WTC11 (cell line): ENCODE measurements at regions not wholly inside any gene's neighbourhood (a gene's known extent, or its start where the extent isn't known, plus 50 kb on each side); places are given as distances from the start of the nearest gene placed in this dataset.

Experiments used
- ATAC-seq: fragments of 200-7000 bp; cut with Tn5 transposase; 2 replicates; pipeline ENCODE4 v1.10.0; 2021; ENCODE audit warnings: mild to moderate bottlenecking, moderate library complexity
- CTCF ChIA-PET: fragments of 300-600 bp; sonication (Branson Sonifier 250); formaldehyde crosslinking; loops from one replicate; lab custom pipeline; 2021; ENCODE audit warnings: antibody characterized with exemption; lab: Charles Lee
- POLR2A ChIA-PET: fragments of 350-600 bp; sonication (Branson Sonifier 250); formaldehyde crosslinking; loops from one replicate; lab custom pipeline; 2021; ENCODE audit warnings: antibody characterized with exemption; lab: Charles Lee
- DNase-seq: peaks from one replicate; pipeline ENCODE4 v3.0.0; 2021; ENCODE audit warnings: low spot score
- H3K27ac Mint-ChIP-seq: 2 replicates; pipeline ENCODE4 v1.8.0; 2021; ENCODE audit warnings: mixed read lengths
- H3K27me3 Mint-ChIP-seq: 2 replicates; pipeline ENCODE4 v1.8.0; 2021; ENCODE audit warnings: low read depth, mild to moderate bottlenecking, moderate library complexity, mixed read lengths
- H3K36me3 Mint-ChIP-seq: 2 replicates; pipeline ENCODE4 v1.8.0; 2021; ENCODE audit warnings: mixed read lengths
- H3K4me1 Mint-ChIP-seq: 2 replicates; pipeline ENCODE4 v1.8.0; 2022; ENCODE audit warnings: mixed read lengths
- H3K4me3 Mint-ChIP-seq: 2 replicates; pipeline ENCODE4 v1.8.0; 2021; ENCODE audit warnings: mild to moderate bottlenecking, moderate library complexity, mixed read lengths
- H3K9me3 Mint-ChIP-seq: 2 replicates; pipeline ENCODE4 v1.8.0; 2021; ENCODE audit warnings: mixed read lengths
- ESRRA ChIP-seq: sonication (generic); formaldehyde crosslinking; IDR thresholded peaks from 2 replicates; pipeline ENCODE4 v1.8.1; 2022; ENCODE audit warnings: mild to moderate bottlenecking, missing genetic modification reagents, borderline replicate concordance
- FOXK1 ChIP-seq: sonication (generic); formaldehyde crosslinking; IDR thresholded peaks from 2 replicates; pipeline ENCODE4 v1.8.0; 2022; ENCODE audit warnings: mild to moderate bottlenecking, moderate library complexity, missing genetic modification reagents
- GRHL2 ChIP-seq: fragments of 250-450 bp; sonication (Bioruptor Pico); IDR thresholded peaks from 2 replicates; pipeline ENCODE4 v1.8.0; 2022; ENCODE audit warnings: mild to moderate bottlenecking, moderate library complexity; ENCODE audit not compliant: insufficient replicate concordance, severe bottlenecking
- JAZF1 ChIP-seq: fragments of 250-450 bp; sonication (Bioruptor Pico); IDR thresholded peaks from 2 replicates; pipeline ENCODE4 v1.9.0; 2021; ENCODE audit warnings: moderate library complexity, mild to moderate bottlenecking, inconsistent platforms
- NFE2L1 ChIP-seq: sonication (generic); formaldehyde crosslinking; IDR thresholded peaks from 2 replicates; pipeline ENCODE4 v1.8.1; 2023; ENCODE audit warnings: missing genetic modification reagents
- NFYB ChIP-seq: sonication (generic); formaldehyde crosslinking; conservative IDR thresholded peaks from 2 replicates; pipeline ENCODE4 v1.8.0; 2022; ENCODE audit warnings: low read depth, missing genetic modification reagents
- RORB ChIP-seq: fragments of 250-450 bp; sonication (Bioruptor Pico); IDR thresholded peaks from 2 replicates; pipeline ENCODE4 v1.9.0; 2021; ENCODE audit warnings: mild to moderate bottlenecking
- SMAD4 ChIP-seq: sonication (generic); formaldehyde crosslinking; IDR thresholded peaks from 2 replicates; pipeline ENCODE4 v1.8.0; 2022; ENCODE audit warnings: mild to moderate bottlenecking, missing genetic modification reagents
- TEAD1 ChIP-seq: sonication (generic); formaldehyde crosslinking; IDR thresholded peaks from 2 replicates; pipeline ENCODE4 v1.8.0; 2022; ENCODE audit warnings: mild to moderate bottlenecking, missing genetic modification reagents
- ZNF121 ChIP-seq: sonication (generic); formaldehyde crosslinking; IDR thresholded peaks from 2 replicates; pipeline ENCODE4 v1.8.0; 2023; ENCODE audit warnings: missing genetic modification reagents
- ZNF232 ChIP-seq: sonication (generic); formaldehyde crosslinking; IDR thresholded peaks from 2 replicates; pipeline ENCODE4 v1.8.0; 2022; ENCODE audit warnings: mild to moderate bottlenecking, missing genetic modification reagents
- TF ChIP-seq, protein P1 (sequence below): sonication (generic); formaldehyde crosslinking; IDR thresholded peaks from 2 replicates; pipeline ENCODE4 v1.8.0; 2023; ENCODE audit warnings: missing genetic modification reagents, mild to moderate bottlenecking, borderline replicate concordance
- TF ChIP-seq, protein P2 (sequence below): sonication (generic); formaldehyde crosslinking; IDR thresholded peaks from 2 replicates; pipeline ENCODE4 v1.8.0; 2022; ENCODE audit warnings: mild to moderate bottlenecking, missing genetic modification reagents
- TF ChIP-seq, protein P3 (sequence below): fragments of 250-450 bp; sonication (Bioruptor Pico); IDR thresholded peaks from 2 replicates; pipeline ENCODE4 v1.9.0; 2021; ENCODE audit warnings: mild to moderate bottlenecking, borderline replicate concordance
- TF ChIP-seq, protein P4 (sequence below): sonication (generic); formaldehyde crosslinking; IDR thresholded peaks from 2 replicates; pipeline ENCODE4 v1.8.1; 2022; ENCODE audit warnings: mild to moderate bottlenecking, moderate library complexity, missing genetic modification reagents
- TF ChIP-seq, protein P5 (sequence below): sonication (generic); formaldehyde crosslinking; IDR thresholded peaks from 2 replicates; pipeline ENCODE4 v1.8.1; 2022; ENCODE audit warnings: missing genetic modification reagents, borderline replicate concordance

DNA sequence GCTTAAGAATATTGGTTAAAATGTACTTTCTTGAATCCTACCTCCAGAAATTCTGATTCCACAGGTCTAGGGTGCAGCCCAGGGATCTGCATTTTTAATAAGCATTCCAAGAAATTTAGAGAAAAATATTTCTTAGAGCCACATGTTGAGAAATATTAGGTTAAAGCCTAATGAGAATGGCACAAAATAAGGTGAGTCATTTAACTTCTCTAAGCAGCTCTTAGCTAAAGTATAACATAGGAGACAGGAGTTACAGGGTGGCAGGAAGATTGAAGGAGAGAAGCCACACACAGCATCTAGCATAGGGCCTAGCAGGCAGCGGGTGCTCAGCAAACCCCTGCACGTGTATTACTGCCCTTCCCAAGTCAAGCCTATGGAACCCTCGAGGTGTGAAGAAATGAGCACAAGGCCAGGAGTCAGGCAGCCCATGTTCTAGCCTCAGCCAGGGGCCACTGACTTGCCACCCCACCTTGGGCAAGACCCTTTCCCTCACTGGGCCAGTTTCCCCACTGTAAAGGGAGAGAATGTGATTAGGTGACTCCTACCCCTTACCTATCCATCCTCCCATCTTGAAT is 197.1 kb upstream of the TLE3 start (continued):
- TF ChIP-seq, protein P1, sequence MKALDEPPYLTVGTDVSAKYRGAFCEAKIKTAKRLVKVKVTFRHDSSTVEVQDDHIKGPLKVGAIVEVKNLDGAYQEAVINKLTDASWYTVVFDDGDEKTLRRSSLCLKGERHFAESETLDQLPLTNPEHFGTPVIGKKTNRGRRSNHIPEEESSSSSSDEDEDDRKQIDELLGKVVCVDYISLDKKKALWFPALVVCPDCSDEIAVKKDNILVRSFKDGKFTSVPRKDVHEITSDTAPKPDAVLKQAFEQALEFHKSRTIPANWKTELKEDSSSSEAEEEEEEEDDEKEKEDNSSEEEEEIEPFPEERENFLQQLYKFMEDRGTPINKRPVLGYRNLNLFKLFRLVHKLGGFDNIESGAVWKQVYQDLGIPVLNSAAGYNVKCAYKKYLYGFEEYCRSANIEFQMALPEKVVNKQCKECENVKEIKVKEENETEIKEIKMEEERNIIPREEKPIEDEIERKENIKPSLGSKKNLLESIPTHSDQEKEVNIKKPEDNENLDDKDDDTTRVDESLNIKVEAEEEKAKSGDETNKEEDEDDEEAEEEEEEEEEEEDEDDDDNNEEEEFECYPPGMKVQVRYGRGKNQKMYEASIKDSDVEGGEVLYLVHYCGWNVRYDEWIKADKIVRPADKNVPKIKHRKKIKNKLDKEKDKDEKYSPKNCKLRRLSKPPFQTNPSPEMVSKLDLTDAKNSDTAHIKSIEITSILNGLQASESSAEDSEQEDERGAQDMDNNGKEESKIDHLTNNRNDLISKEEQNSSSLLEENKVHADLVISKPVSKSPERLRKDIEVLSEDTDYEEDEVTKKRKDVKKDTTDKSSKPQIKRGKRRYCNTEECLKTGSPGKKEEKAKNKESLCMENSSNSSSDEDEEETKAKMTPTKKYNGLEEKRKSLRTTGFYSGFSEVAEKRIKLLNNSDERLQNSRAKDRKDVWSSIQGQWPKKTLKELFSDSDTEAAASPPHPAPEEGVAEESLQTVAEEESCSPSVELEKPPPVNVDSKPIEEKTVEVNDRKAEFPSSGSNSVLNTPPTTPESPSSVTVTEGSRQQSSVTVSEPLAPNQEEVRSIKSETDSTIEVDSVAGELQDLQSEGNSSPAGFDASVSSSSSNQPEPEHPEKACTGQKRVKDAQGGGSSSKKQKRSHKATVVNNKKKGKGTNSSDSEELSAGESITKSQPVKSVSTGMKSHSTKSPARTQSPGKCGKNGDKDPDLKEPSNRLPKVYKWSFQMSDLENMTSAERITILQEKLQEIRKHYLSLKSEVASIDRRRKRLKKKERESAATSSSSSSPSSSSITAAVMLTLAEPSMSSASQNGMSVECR = no peak
- no peak for TF ChIP-seq NFYB (CRISPR knock-in tag)
- TF ChIP-seq, protein P2, sequence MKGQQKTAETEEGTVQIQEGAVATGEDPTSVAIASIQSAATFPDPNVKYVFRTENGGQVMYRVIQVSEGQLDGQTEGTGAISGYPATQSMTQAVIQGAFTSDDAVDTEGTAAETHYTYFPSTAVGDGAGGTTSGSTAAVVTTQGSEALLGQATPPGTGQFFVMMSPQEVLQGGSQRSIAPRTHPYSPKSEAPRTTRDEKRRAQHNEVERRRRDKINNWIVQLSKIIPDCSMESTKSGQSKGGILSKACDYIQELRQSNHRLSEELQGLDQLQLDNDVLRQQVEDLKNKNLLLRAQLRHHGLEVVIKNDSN (CRISPR knock-in tag) = no peak
- no peak for TF ChIP-seq RORB (CRISPR knock-in tag)
- TF ChIP-seq, protein P3, sequence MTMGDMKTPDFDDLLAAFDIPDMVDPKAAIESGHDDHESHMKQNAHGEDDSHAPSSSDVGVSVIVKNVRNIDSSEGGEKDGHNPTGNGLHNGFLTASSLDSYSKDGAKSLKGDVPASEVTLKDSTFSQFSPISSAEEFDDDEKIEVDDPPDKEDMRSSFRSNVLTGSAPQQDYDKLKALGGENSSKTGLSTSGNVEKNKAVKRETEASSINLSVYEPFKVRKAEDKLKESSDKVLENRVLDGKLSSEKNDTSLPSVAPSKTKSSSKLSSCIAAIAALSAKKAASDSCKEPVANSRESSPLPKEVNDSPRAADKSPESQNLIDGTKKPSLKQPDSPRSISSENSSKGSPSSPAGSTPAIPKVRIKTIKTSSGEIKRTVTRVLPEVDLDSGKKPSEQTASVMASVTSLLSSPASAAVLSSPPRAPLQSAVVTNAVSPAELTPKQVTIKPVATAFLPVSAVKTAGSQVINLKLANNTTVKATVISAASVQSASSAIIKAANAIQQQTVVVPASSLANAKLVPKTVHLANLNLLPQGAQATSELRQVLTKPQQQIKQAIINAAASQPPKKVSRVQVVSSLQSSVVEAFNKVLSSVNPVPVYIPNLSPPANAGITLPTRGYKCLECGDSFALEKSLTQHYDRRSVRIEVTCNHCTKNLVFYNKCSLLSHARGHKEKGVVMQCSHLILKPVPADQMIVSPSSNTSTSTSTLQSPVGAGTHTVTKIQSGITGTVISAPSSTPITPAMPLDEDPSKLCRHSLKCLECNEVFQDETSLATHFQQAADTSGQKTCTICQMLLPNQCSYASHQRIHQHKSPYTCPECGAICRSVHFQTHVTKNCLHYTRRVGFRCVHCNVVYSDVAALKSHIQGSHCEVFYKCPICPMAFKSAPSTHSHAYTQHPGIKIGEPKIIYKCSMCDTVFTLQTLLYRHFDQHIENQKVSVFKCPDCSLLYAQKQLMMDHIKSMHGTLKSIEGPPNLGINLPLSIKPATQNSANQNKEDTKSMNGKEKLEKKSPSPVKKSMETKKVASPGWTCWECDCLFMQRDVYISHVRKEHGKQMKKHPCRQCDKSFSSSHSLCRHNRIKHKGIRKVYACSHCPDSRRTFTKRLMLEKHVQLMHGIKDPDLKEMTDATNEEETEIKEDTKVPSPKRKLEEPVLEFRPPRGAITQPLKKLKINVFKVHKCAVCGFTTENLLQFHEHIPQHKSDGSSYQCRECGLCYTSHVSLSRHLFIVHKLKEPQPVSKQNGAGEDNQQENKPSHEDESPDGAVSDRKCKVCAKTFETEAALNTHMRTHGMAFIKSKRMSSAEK = no peak

DNA sequence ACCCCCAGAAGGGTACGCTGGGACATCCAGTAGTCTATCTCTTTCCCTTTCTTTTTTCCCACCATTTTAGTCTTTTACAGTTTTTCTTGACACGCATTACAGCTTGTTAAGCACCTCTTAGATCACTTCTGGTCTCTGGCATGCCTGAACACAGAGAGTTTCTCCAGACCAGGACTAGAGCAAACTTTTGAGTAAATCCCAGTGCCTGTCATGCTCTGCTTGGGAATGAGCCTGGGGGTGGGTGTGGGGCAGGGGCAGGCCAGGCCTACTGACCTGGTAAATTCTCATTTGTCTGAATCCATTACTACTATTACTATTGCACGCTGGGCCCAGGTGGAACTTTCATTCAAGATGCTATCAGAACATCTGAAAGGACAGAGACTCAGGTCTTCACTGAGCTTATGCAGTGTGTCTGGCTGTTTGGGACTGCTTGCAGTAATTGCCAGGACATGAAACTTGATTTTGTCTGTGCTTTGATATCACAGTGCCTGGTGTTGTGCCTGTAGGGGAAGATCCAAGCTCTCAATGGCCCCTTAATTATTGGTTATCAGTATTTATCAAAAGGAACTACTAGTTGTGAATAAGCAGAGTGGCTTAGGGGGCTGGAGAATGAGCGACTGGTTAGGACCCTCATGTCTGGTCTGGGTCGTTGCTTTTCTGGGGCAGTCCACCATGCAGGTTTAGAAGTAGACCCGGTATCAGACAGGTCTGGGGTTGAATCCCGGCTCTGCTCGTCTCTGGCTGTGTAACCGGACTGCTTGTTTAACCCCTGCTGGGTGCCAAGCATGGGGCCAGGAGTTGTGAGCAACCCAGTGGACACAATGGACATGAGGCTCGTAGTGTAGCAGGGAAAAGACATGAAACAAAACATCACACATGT is 196.1 kb upstream of the TLE3 start:
- no peaks in the 10 kb centered on the region for H3K27me3 Mint-ChIP-seq
- H3K9me3 Mint-ChIP-seq = no peaks in the 10 kb centered on the region
- no peak for ATAC-seq
- peaks cover 18% of the 10 kb centered on the region for H3K4me1 Mint-ChIP-seq
- TF ChIP-seq ZNF121 (CRISPR knock-in tag) (no peak), NFYB (CRISPR knock-in tag) (no peak), ESRRA (CRISPR knock-in tag) (no peak), ZNF232 (CRISPR knock-in tag) (no peak), TEAD1 (no peak), FOXK1 (CRISPR knock-in tag) (no peak), GRHL2 (CRISPR knock-in tag) (no peak), NFE2L1 (CRISPR knock-in tag) (no peak), JAZF1 (no peak), SMAD4 (CRISPR knock-in tag) (no peak)
- TF ChIP-seq, protein P1 = no peak
- TF ChIP-seq, protein P4, sequence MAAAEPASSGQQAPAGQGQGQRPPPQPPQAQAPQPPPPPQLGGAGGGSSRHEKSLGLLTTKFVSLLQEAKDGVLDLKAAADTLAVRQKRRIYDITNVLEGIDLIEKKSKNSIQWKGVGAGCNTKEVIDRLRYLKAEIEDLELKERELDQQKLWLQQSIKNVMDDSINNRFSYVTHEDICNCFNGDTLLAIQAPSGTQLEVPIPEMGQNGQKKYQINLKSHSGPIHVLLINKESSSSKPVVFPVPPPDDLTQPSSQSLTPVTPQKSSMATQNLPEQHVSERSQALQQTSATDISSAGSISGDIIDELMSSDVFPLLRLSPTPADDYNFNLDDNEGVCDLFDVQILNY (CRISPR knock-in tag) = no peak
- TF ChIP-seq, protein P5, sequence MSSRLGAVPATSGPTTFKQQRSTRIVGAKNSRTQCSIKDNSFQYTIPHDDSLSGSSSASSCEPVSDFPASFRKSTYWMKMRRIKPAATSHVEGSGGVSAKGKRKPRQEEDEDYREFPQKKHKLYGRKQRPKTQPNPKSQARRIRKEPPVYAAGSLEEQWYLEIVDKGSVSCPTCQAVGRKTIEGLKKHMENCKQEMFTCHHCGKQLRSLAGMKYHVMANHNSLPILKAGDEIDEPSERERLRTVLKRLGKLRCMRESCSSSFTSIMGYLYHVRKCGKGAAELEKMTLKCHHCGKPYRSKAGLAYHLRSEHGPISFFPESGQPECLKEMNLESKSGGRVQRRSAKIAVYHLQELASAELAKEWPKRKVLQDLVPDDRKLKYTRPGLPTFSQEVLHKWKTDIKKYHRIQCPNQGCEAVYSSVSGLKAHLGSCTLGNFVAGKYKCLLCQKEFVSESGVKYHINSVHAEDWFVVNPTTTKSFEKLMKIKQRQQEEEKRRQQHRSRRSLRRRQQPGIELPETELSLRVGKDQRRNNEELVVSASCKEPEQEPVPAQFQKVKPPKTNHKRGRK = no peak
- no peak overlapping the region for H3K4me3 Mint-ChIP-seq
- ChIA-PET POLR2A (no interaction called here), CTCF (no interaction called here)
- no peak overlapping the region for H3K27ac Mint-ChIP-seq
- DNase-seq = no peak
- H3K36me3 Mint-ChIP-seq = no peaks in the 10 kb centered on the region
